MM.1S (cell line): ENCODE measurements at regions not wholly inside any gene's neighbourhood (a gene's known extent, or its start where the extent isn't known, plus 50 kb on each side); places are given as distances from the start of the nearest gene placed in this dataset.

Experiments
- EZH2 ChIP-seq: fragments of 300-600 bp; sonication (generic); optimal IDR thresholded peaks from 2 replicates; pipeline ENCODE3; 2017; ENCODE audit warnings: low read depth, mild to moderate bottlenecking, antibody characterized with exemption, low read length, mixed read lengths
- EZH2phosphoT487 ChIP-seq: fragments of 300-600 bp; sonication (generic); IDR thresholded peaks from 2 replicates; pipeline ENCODE4 v1.6.1; 2018; ENCODE audit warnings: antibody characterized with exemption, low read length
- TF ChIP-seq, protein P1 (sequence below): fragments of 300-600 bp; sonication (generic); IDR thresholded peaks from 2 replicates; pipeline ENCODE4 v1.5.1; 2016; ENCODE audit warnings: antibody characterized with exemption, low read length, mixed read lengths

DNA sequence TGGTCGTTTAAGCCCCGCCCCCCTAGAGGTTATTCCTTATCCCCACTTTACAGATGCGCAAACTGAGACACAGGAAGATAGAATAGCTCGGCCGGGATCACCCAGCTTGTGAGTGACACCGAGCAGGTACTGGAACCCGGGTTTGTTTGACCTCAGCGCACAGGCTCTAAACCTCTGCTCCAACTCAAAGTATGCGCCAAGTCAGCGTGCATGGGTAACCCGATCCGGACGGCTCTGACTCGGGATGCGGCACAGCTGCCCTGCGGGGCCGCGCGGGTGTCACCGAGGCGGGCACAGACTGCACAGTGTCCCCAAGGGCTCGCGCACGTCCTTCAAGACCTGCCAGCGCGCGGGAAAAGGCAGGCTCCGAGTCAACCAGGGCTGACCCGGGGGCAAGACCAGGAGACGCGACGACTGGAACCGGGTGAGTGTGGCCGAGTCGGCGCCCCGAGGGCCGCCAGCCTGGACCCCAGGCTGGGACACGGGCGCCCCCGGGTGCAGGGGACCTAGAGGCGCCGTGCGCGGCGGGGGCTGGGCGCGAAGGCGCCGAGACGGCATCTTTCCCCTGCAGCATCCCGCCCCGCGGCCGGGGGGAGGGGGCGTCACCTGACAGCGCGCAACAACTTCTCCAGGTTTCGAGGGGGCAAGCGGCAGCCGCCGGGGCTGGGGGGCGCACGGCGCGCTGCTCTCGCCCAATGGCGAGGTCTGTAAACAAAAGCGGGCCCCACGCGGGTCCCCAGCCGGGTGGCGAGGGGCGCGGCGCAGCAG is 101.9 kb upstream of the SOD1 start:
- TF ChIP-seq, protein P1, sequence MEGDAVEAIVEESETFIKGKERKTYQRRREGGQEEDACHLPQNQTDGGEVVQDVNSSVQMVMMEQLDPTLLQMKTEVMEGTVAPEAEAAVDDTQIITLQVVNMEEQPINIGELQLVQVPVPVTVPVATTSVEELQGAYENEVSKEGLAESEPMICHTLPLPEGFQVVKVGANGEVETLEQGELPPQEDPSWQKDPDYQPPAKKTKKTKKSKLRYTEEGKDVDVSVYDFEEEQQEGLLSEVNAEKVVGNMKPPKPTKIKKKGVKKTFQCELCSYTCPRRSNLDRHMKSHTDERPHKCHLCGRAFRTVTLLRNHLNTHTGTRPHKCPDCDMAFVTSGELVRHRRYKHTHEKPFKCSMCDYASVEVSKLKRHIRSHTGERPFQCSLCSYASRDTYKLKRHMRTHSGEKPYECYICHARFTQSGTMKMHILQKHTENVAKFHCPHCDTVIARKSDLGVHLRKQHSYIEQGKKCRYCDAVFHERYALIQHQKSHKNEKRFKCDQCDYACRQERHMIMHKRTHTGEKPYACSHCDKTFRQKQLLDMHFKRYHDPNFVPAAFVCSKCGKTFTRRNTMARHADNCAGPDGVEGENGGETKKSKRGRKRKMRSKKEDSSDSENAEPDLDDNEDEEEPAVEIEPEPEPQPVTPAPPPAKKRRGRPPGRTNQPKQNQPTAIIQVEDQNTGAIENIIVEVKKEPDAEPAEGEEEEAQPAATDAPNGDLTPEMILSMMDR, result no peak
- TF ChIP-seq EZH2phosphoT487, result no peak
- TF ChIP-seq EZH2, result no peak
